HepG2 (cell line): ENCODE measurements at regions not wholly inside any gene's neighbourhood (a gene's known extent, or its start where the extent isn't known, plus 50 kb on each side); places are given as distances from the start of the nearest gene placed in this dataset.

ENCODE experiments used
- ATAC-seq: fragments of 200-7000 bp; cut with Tn5 transposase; 3 replicates; pipeline ENCODE4 v1.9.1; 2020; ENCODE audit warnings: mild to moderate bottlenecking, moderate library complexity
- BruUV-seq: library from RNA; stranded (reverse); fragments of 400-500 nt; replicated peaks from 2 replicates; lab custom pipeline; 2021; lab: Mats Ljungman, UMichigan
- CTCF ChIA-PET: fragments of 300-600 bp; formaldehyde crosslinking; extraction: SDS; loops from one replicate; lab custom pipeline; 2021; ENCODE audit warnings: low total read pairs, inconsistent platforms, low intra/inter-chr PET ratio; lab: Yijun Ruan, JAX
- POLR2A ChIA-PET: fragments of 350-600 bp; sonication (Branson Sonifier 250); formaldehyde crosslinking; loops from one replicate; lab custom pipeline; 2020; ENCODE audit warnings: antibody characterized with exemption, inconsistent platforms; lab: Yijun Ruan, JAX
- DNase-seq: peaks from one replicate; pipeline ENCODE4 v3.0.0-alpha.2; 2015; ENCODE audit warnings: low spot score
- FAIRE-seq: peaks from 3 replicates; lab custom pipeline; 2011; peaks lifted over from hg19 to GRCh38; lab: Jason Lieb, UNC
- H2AFZ ChIP-seq: one replicate; pipeline ENCODE4 v1.6.1; 2011; ENCODE audit warnings: low read length, inconsistent platforms
- H3K27ac ChIP-seq: fragments of 300-600 bp; 3 replicates; pipeline ENCODE4 v1.8.0; 2011; ENCODE audit warnings: mixed run types, mild to moderate bottlenecking, mixed read lengths, low read length, inconsistent platforms; ENCODE audit not compliant: insufficient read depth; ENCODE audit errors: extremely low read length
- H3K27me3 ChIP-seq, 2 experiments: fragments of 200-600 bp in 1 of 2; 2 replicates in 1 of 2; 3 replicates in 1 of 2; pipeline versions ENCODE4 v1.6.0 to v1.8.0; 2011; ENCODE audit warnings: low read length in 2 of 2, mild to moderate bottlenecking in 2 of 2, moderate library complexity in 2 of 2, inconsistent platforms in 1 of 2; ENCODE audit not compliant: insufficient read depth in 2 of 2, control insufficient read depth in 1 of 2
- H3K36me3 ChIP-seq, 2 experiments: fragments of 200-600 bp in 1 of 2; replicated peaks in 1 of 2; 2 replicates in 1 of 2; 3 replicates in 1 of 2; pipeline versions ENCODE4 v1.5.1 to v1.8.0; 2011; ENCODE audit warnings: low read length in 2 of 2, inconsistent platforms in 1 of 2; ENCODE audit not compliant: insufficient read depth in 2 of 2, control insufficient read depth in 1 of 2
- H3K4me1 ChIP-seq: 2 replicates; pipeline ENCODE4 v1.5.1; 2012; ENCODE audit warnings: low read length, inconsistent platforms; ENCODE audit not compliant: insufficient read depth
- H3K4me2 ChIP-seq: 2 replicates; pipeline ENCODE4 v1.6.0; 2011; ENCODE audit warnings: low read depth, low read length, inconsistent platforms
- H3K4me3 ChIP-seq, 3 experiments: fragments of 200-600 bp in 1 of 3; sonication (generic), shearing (Covaris generic) in 1 of 3; replicated peaks in 1 of 3; 2 replicates each; pipeline ENCODE4 v1.5.1; 2011 to 2016; ENCODE audit warnings: low read length in 3 of 3, inconsistent platforms in 2 of 3, low read depth in 2 of 3, mild to moderate bottlenecking in 2 of 3, control low read depth in 1 of 3, mixed read lengths in 1 of 3; ENCODE audit not compliant: insufficient read depth in 1 of 3
- H3K79me2 ChIP-seq: one replicate; pipeline ENCODE4 v1.6.1; 2011; ENCODE audit warnings: low read length, inconsistent platforms; ENCODE audit not compliant: insufficient read depth
- H3K9ac ChIP-seq: 2 replicates; pipeline ENCODE4 v1.6.0; 2011; ENCODE audit warnings: mild to moderate bottlenecking, low read depth, low read length, inconsistent platforms; ENCODE audit not compliant: insufficient read depth
- H3K9me3 ChIP-seq: 2 replicates; pipeline ENCODE4 v1.5.1; 2012; ENCODE audit warnings: mild to moderate bottlenecking, low read length
- H4K20me1 ChIP-seq: 2 replicates; pipeline ENCODE4 v1.6.0; 2011; ENCODE audit warnings: inconsistent platforms, mild to moderate bottlenecking, low read length, moderate library complexity; ENCODE audit not compliant: insufficient read depth
- ATF2 ChIP-seq: sonication (generic); formaldehyde crosslinking; IDR thresholded peaks from 2 replicates; pipeline ENCODE4 v1.4.0; 2020; ENCODE audit warnings: missing genetic modification reagents
- CBX1 ChIP-seq: IDR thresholded peaks from one replicate; pipeline ENCODE4 v1.6.1; 2016; ENCODE audit warnings: antibody characterized with exemption, low read depth
- CC2D1A ChIP-seq: sonication (generic); formaldehyde crosslinking; IDR thresholded peaks from 2 replicates; pipeline ENCODE4 v1.8.1; 2023; ENCODE audit warnings: mild to moderate bottlenecking, missing genetic modification reagents
- U2AF1 ChIP-seq: fragments of 200-400 bp; formaldehyde crosslinking; optimal IDR thresholded peaks from 2 replicates; pipeline ENCODE3; 2017; ENCODE audit warnings: mild to moderate bottlenecking, low read depth, low read length
- ZNF235 ChIP-seq: sonication (generic); formaldehyde crosslinking; IDR thresholded peaks from 2 replicates; pipeline ENCODE4 v1.8.1; 2023; ENCODE audit warnings: mild to moderate bottlenecking, missing genetic modification reagents, borderline replicate concordance
- ZNF24 ChIP-seq: fragments of 450-650 bp; IDR thresholded peaks from 2 replicates; pipeline ENCODE4 v1.6.1; 2017; ENCODE audit warnings: antibody characterized with exemption, mild to moderate bottlenecking
- ZNF3 ChIP-seq: IDR thresholded peaks from 2 replicates; pipeline ENCODE4 v1.7.0; 2017; ENCODE audit warnings: inconsistent platforms
- ZNF746 ChIP-seq: sonication (generic); formaldehyde crosslinking; IDR thresholded peaks from 2 replicates; pipeline ENCODE4 v1.8.0; 2022; ENCODE audit warnings: mild to moderate bottlenecking, missing genetic modification reagents
- ZNF850 ChIP-seq: sonication (generic); formaldehyde crosslinking; conservative IDR thresholded peaks from 2 replicates; pipeline ENCODE4 v1.9.0; 2021; ENCODE audit warnings: mild to moderate bottlenecking, missing genetic modification reagents
- WGBS: methylation state at CpG from one replicate; pipeline ENCODE4 v1.1.6; 2017; ENCODE audit warnings: low lambda C conversion rate; 5-methylcytosine and 5-hydroxymethylcytosine counted together
- in situ Hi-C: cut with HindIII; loops from 2 replicates; pipeline ENCODE4 v1.10.0; 2017; ENCODE audit warnings: low pct_unique_long_range_greater_than_20kb; ENCODE audit not compliant: extremely low pct_ligation_motif_present
- intact Hi-C: fragments of 100-400 bp; cut with micrococcal nuclease; formaldehyde crosslinking; loops from one replicate; pipeline ENCODE4 v1.10.0; 2022; ENCODE audit not compliant: unreplicated experiment

- Histone ChIP-seq H3K4me1 (no peaks in the 10 kb centered on the region), H3K9ac (no peak overlapping the region), H4K20me1 (no peaks in the 10 kb centered on the region), H3K79me2 (no peaks in the 10 kb centered on the region), H3K4me3 (no peak overlapping the region), H3K9me3 (no peaks in the 10 kb centered on the region), H3K27ac (no peak overlapping the region), H3K36me3 (no peaks in the 10 kb centered on the region)
- DNase-seq = no peak
- in situ Hi-C loops = no loop called here
- intact Hi-C loops = no loop called here
- POLR2A ChIA-PET = no interaction called here
- no peak for TF ChIP-seq ZNF850 (CRISPR knock-in tag)
- TF ChIP-seq ZNF235 = no peak
- TF ChIP-seq, all 625 proteins: peak for 0
- ATAC-seq (no peak), FAIRE-seq (no peak)
- H2AFZ ChIP-seq = no peak overlapping the region
- CTCF ChIA-PET = no interaction called here
- BruUV-seq = no TSS peak
- no peaks in the 10 kb centered on the region for H3K27me3 ChIP-seq
- no peak overlapping the region for H3K4me2 ChIP-seq
Measured at GRCh38 chr3:18100121-18100520, 325.0 kb downstream of the SATB1 start.

- H3K9ac ChIP-seq = no peak overlapping the region
- FAIRE-seq (no peak), ATAC-seq (no peak), DNase-seq (no peak)
- no peak for TF ChIP-seq ATF2 (CRISPR knock-in tag)
- no peak for TF ChIP-seq CBX1
- TF ChIP-seq ZNF746 (CRISPR knock-in tag) = no peak
- TF ChIP-seq U2AF1 = no peak
- no peak for TF ChIP-seq CC2D1A (CRISPR knock-in tag)
- TF ChIP-seq ZNF3 (CRISPR knock-in tag) = no peak
- TF ChIP-seq ZNF24 = no peak
- no peaks in the 10 kb centered on the region for H3K9me3 ChIP-seq
- no peaks in the 10 kb centered on the region for H4K20me1 ChIP-seq
- H3K79me2 ChIP-seq = no peaks in the 10 kb centered on the region
- 2% methylated on average over 5 of the region's 5 CpGs for WGBS
- H3K4me3 ChIP-seq = no peak overlapping the region
- H3K36me3 ChIP-seq = no peaks in the 10 kb centered on the region
- no peaks in the 10 kb centered on the region for H3K27me3 ChIP-seq
- no peak overlapping the region for H3K4me2 ChIP-seq
- CTCF ChIA-PET = no interaction called here
- in situ Hi-C loops (no loop called here), intact Hi-C loops (no loop called here)
- BruUV-seq = no TSS peak
- no peak overlapping the region for H3K27ac ChIP-seq
- H3K4me1 ChIP-seq = no peaks in the 10 kb centered on the region
- no peak overlapping the region for H2AFZ ChIP-seq
- POLR2A ChIA-PET = no interaction called here
Measured at GRCh38 chr3:18099611-18100010, 325.5 kb downstream of the SATB1 start.
